Lower leg skin (tissue), 3 donors: ENCODE measurements at regions not wholly inside any gene's neighbourhood (a gene's known extent, or its start where the extent isn't known, plus 50 kb on each side); places are given as distances from the start of the nearest gene placed in this dataset.

ENCODE experiments used
- POLR2A ChIP-seq, 2 donors: fragments of 450-650 bp; IDR thresholded peaks; one replicate each; pipeline ENCODE4 v1.6.1; 2016 to 2017; ENCODE audit warnings: antibody characterized with exemption in 2 of 2, mild to moderate bottlenecking in 1 of 2, moderate library complexity in 1 of 2
- TF ChIP-seq, protein P1 (sequence below), 3 donors: fragments of 450-650 bp; IDR thresholded peaks; one replicate each; pipeline ENCODE4 v1.5.1; 2016; ENCODE audit warnings: antibody characterized with exemption in 3 of 3, mild to moderate bottlenecking in 3 of 3, moderate library complexity in 2 of 3

DNA sequence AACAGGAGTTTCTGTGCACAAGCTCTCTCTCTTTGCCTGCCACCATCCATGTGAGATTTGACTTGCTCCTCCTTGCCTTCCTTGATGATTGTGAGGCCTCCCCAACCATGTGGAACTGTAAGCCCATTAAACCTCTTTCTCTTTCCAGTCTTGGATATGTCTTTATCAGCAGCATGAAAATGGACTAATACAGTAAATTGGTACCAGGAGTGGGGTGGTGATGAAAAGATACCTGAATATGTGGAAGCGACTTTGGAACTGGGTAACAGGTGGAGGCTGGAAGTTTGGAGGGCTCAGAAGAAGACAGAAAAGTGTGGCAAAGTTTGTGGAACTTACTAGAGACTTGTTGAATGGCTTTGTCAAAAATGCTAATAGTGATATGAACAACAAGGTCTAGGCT is 69.1 kb upstream of the VANGL1 start:
- TF ChIP-seq, protein P1, sequence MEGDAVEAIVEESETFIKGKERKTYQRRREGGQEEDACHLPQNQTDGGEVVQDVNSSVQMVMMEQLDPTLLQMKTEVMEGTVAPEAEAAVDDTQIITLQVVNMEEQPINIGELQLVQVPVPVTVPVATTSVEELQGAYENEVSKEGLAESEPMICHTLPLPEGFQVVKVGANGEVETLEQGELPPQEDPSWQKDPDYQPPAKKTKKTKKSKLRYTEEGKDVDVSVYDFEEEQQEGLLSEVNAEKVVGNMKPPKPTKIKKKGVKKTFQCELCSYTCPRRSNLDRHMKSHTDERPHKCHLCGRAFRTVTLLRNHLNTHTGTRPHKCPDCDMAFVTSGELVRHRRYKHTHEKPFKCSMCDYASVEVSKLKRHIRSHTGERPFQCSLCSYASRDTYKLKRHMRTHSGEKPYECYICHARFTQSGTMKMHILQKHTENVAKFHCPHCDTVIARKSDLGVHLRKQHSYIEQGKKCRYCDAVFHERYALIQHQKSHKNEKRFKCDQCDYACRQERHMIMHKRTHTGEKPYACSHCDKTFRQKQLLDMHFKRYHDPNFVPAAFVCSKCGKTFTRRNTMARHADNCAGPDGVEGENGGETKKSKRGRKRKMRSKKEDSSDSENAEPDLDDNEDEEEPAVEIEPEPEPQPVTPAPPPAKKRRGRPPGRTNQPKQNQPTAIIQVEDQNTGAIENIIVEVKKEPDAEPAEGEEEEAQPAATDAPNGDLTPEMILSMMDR (IDR thresholded peaks at IDR 0.05), result no peak
- no peak for TF ChIP-seq POLR2A (IDR thresholded peaks at IDR 0.05)
